NCI-H2171 (cell line): ENCODE measurements at regions not wholly inside any gene's neighbourhood (a gene's known extent, or its start where the extent isn't known, plus 50 kb on each side); places are given as distances from the start of the nearest gene placed in this dataset.

Source experiments
- DNase-seq: peaks from one replicate; lab custom pipeline; 2025; lab: John Stamatoyannopoulos, UW

GRCh38 chr11:108994887-108995286, 330.0 kb downstream of the DDX10 start:
- DNase-seq, result no peak

GRCh38 chr11:108997826-108998225, 333.0 kb downstream of the DDX10 start:
- DNase-seq, result no peak

GRCh38 chr11:109000531-109000930, 335.7 kb downstream of the DDX10 start:
- no peak for DNase-seq

GRCh38 chr11:109001585-109001984, 336.7 kb downstream of the DDX10 start:
- no peak for DNase-seq

GRCh38 chr11:109012991-109013390, 348.1 kb downstream of the DDX10 start:
- no peak for DNase-seq

GRCh38 chr11:109015283-109015682, 350.4 kb downstream of the DDX10 start:
- no peak for DNase-seq

GRCh38 chr11:109016724-109017123, 351.9 kb downstream of the DDX10 start:
- no peak for DNase-seq

GRCh38 chr11:109017489-109017888, 352.6 kb downstream of the DDX10 start:
- no peak for DNase-seq

GRCh38 chr11:109018639-109019038, 353.8 kb downstream of the DDX10 start:
- no peak for DNase-seq

GRCh38 chr11:109019342-109019936, 354.6 kb downstream of the DDX10 start:
- no peak for DNase-seq

GRCh38 chr11:109023036-109023435, 358.2 kb downstream of the DDX10 start:
- DNase-seq, result no peak

- no peak for DNase-seq
Measured at GRCh38 chr11:109026891-109027489, 362.1 kb downstream of the DDX10 start.

- no peak for DNase-seq
Measured at GRCh38 chr11:109027851-109028250, 363.0 kb downstream of the DDX10 start.

GRCh38 chr11:109029927-109030326, 365.1 kb downstream of the DDX10 start:
- no peak for DNase-seq

- DNase-seq, result no peak
Measured at GRCh38 chr11:109033627-109034338, 368.9 kb downstream of the DDX10 start.

GRCh38 chr11:109034339-109034696, 369.4 kb downstream of the DDX10 start:
- no peak for DNase-seq

- DNase-seq, result no peak
Measured at GRCh38 chr11:109035284-109035683, 370.4 kb downstream of the DDX10 start.

GRCh38 chr11:109036011-109036410, 371.1 kb downstream of the DDX10 start:
- no peak for DNase-seq

GRCh38 chr11:109037856-109038780, 373.2 kb downstream of the DDX10 start:
- no peak for DNase-seq

- no peak for DNase-seq
Measured at GRCh38 chr11:109039611-109040010, 374.7 kb downstream of the DDX10 start.

- DNase-seq, result no peak
Measured at GRCh38 chr11:109040303-109040702, 375.4 kb downstream of the DDX10 start.

GRCh38 chr11:109041876-109042275, 377.0 kb downstream of the DDX10 start:
- DNase-seq, result no peak
